ENCODE measurements at regions not wholly inside any gene's neighbourhood (a gene's known extent, or its start where the extent isn't known, plus 50 kb on each side); places are given as distances from the start of the nearest gene placed in this dataset.

- TF ChIP-seq RAD21 (IDR thresholded peaks at IDR 0.05; ENCODE audit: low read length) (no peak), GABPA (IDR thresholded peaks at IDR 0.05; ENCODE audit: low read depth) (no peak), ZBTB33 (IDR thresholded peaks at IDR 0.05; ENCODE audit: borderline replicate concordance, low read depth) (no peak), CTCF (IDR thresholded peaks at IDR 0.05) (no peak), FOSL2 (IDR thresholded peaks at IDR 0.05; ENCODE audit: borderline replicate concordance, low read depth) (no peak), NFIC (IDR thresholded peaks at IDR 0.05; ENCODE audit: borderline replicate concordance) (no peak), CHD2 (IDR thresholded peaks at IDR 0.05; ENCODE audit: low read length, partially characterized antibody) (no peak), REST (IDR thresholded peaks at IDR 0.05; ENCODE audit: low read depth, low read length) (no peak), MAX (IDR thresholded peaks at IDR 0.05; ENCODE audit: low read depth) (no peak), RXRA (IDR thresholded peaks at IDR 0.05; ENCODE audit: borderline replicate concordance, low read depth) (no peak), POLR2AphosphoS5 (IDR thresholded peaks at IDR 0.05; ENCODE audit: low read depth, low read length) (no peak), JUND (IDR thresholded peaks at IDR 0.05) (no peak)
Measured at GRCh38 chr6:79812195-79812594, 135.2 kb downstream of the ELOVL4 start.

All from SK-N-SH (cell line).